B cell (primary cell): ENCODE measurements at regions not wholly inside any gene's neighbourhood (a gene's known extent, or its start where the extent isn't known, plus 50 kb on each side); places are given as distances from the start of the nearest gene placed in this dataset.

Source experiments
- CTCF ChIP-seq: fragments of 200-600 bp; IDR thresholded peaks from one replicate; pipeline ENCODE4 v1.8.0; 2022; ENCODE audit warnings: antibody characterized with exemption, mild to moderate bottlenecking
- EZH2 ChIP-seq: IDR thresholded peaks from 2 replicates; pipeline ENCODE4 v1.6.1; 2012; ENCODE audit warnings: borderline replicate concordance, low read depth, mild to moderate bottlenecking, moderate library complexity, low read length; ENCODE audit not compliant: insufficient read depth, poor library complexity, severe bottlenecking

- TF ChIP-seq CTCF (no peak), EZH2 (no peak)
Measured at GRCh38 chr2:235211056-235211455, 259.2 kb downstream of the SH3BP4 start.
